T-helper 2 cell treated with Interferon-gamma antibody and Interleukin-4, amounts not matched to agents 100 ng/mL and 5 ng/mL, for 36 hours (primary cell): ENCODE measurements at regions not wholly inside any gene's neighbourhood (a gene's known extent, or its start where the extent isn't known, plus 50 kb on each side); places are given as distances from the start of the nearest gene placed in this dataset.

Source experiments
- intact Hi-C: fragments of 100-400 bp; cut with micrococcal nuclease; formaldehyde crosslinking; loops from one replicate; pipeline ENCODE4 v1.15.1; 2023

GRCh38 chr18:72194072-72194471 lies 350.1 kb downstream of the CBLN2 start:
- intact Hi-C loops = no loop called here

- intact Hi-C loops = no loop called here
These were observed 356.2 kb downstream of the CBLN2 start for GRCh38 chr18:72187956-72188355.

GRCh38 chr18:72181241-72181764 lies 362.8 kb downstream of the CBLN2 start:
- intact Hi-C loops = no loop called here

- intact Hi-C loops = no loop called here
These were observed 363.5 kb downstream of the CBLN2 start for GRCh38 chr18:72180689-72181088.

- intact Hi-C loops = no loop called here
These were observed 369.0 kb downstream of the CBLN2 start for GRCh38 chr18:72174972-72175649.

GRCh38 chr18:72171596-72171995 lies 372.5 kb downstream of the CBLN2 start:
- intact Hi-C loops = no loop called here

GRCh38 chr18:72161691-72162090 lies 382.5 kb downstream of the CBLN2 start:
- intact Hi-C loops = no loop called here

- intact Hi-C loops = no loop called here
These were observed 383.4 kb downstream of the CBLN2 start for GRCh38 chr18:72160510-72161445.

GRCh38 chr18:72155327-72155726 lies 388.8 kb downstream of the CBLN2 start:
- intact Hi-C loops = no loop called here

GRCh38 chr18:72154926-72155325 lies 389.2 kb downstream of the CBLN2 start:
- intact Hi-C loops = no loop called here

- intact Hi-C loops = no loop called here
These were observed 391.2 kb downstream of the CBLN2 start for GRCh38 chr18:72152935-72153334.

GRCh38 chr18:72147830-72148229 lies 396.3 kb downstream of the CBLN2 start:
- intact Hi-C loops = no loop called here

GRCh38 chr18:72140007-72140406 lies 404.1 kb downstream of the CBLN2 start:
- intact Hi-C loops = no loop called here

GRCh38 chr18:72128649-72129048 lies 415.5 kb downstream of the CBLN2 start:
- intact Hi-C loops = no loop called here

GRCh38 chr18:72122103-72122502 lies 422.0 kb downstream of the CBLN2 start:
- intact Hi-C loops = no loop called here

- intact Hi-C loops = no loop called here
These were observed 425.1 kb downstream of the CBLN2 start for GRCh38 chr18:72119082-72119481.

GRCh38 chr18:72114801-72115594 lies 429.1 kb downstream of the CBLN2 start:
- intact Hi-C loops = no loop called here

- intact Hi-C loops = no loop called here
These were observed 436.3 kb downstream of the CBLN2 start for GRCh38 chr18:72107647-72108383.

GRCh38 chr18:72104851-72105250 lies 439.3 kb downstream of the CBLN2 start:
- intact Hi-C loops = no loop called here

- intact Hi-C loops = no loop called here
These were observed 441.7 kb downstream of the CBLN2 start for GRCh38 chr18:72102412-72102811.

- intact Hi-C loops = no loop called here
These were observed 443.6 kb downstream of the CBLN2 start for GRCh38 chr18:72100465-72101004.
